H1 (cell line): ENCODE measurements at regions not wholly inside any gene's neighbourhood (a gene's known extent, or its start where the extent isn't known, plus 50 kb on each side); places are given as distances from the start of the nearest gene placed in this dataset.

Source experiments
- CTCF ChIA-PET: fragments of 300-600 bp; sonication (Branson Sonifier 250); formaldehyde crosslinking; loops from one replicate; lab custom pipeline; 2021; ENCODE audit not compliant: partially characterized antibody; lab: Charles Lee
- POLR2A ChIA-PET: fragments of 300-600 bp; sonication (Branson Sonifier 250); formaldehyde crosslinking; loops from one replicate; lab custom pipeline; 2021; ENCODE audit warnings: inconsistent platforms; ENCODE audit not compliant: partially characterized antibody; lab: Charles Lee
- DNase-seq, 2 experiments: peaks; one replicate each; pipeline versions ENCODE4 v3.0.0 to v3.0.0-alpha.2; 2010 to 2022; ENCODE audit warnings: low spot score in 2 of 2, low read depth in 1 of 2, mixed read lengths in 1 of 2
- FAIRE-seq: peaks from 2 replicates; lab custom pipeline; 2011; peaks lifted over from hg19 to GRCh38; lab: Jason Lieb, UNC
- H2AFZ ChIP-seq: 2 replicates; pipeline ENCODE4 v1.8.1; 2012; ENCODE audit warnings: low read length, inconsistent platforms
- H2AK5ac ChIP-seq: 2 replicates; pipeline ENCODE4 v1.6.1; 2013; ENCODE audit warnings: low read depth, low read length
- H2BK120ac ChIP-seq: replicated peaks from 2 replicates; pipeline ENCODE3; 2013; ENCODE audit warnings: low read depth, low read length, inconsistent platforms
- H2BK12ac ChIP-seq: 2 replicates; pipeline ENCODE4 v1.6.1; 2013; ENCODE audit warnings: low read depth, low read length
- H2BK15ac ChIP-seq: 2 replicates; pipeline ENCODE4 v1.6.1; 2013; ENCODE audit warnings: low read length
- H2BK20ac ChIP-seq: 2 replicates; pipeline ENCODE4 v1.6.1; 2013; ENCODE audit warnings: low read length
- H2BK5ac ChIP-seq: 2 replicates; pipeline ENCODE4 v1.6.1; 2013; ENCODE audit warnings: low read depth, low read length
- H3K14ac ChIP-seq: 2 replicates; pipeline ENCODE4 v1.6.1; 2013; ENCODE audit warnings: inconsistent platforms; ENCODE audit not compliant: insufficient read length
- H3K18ac ChIP-seq: 2 replicates; pipeline ENCODE4 v1.6.1; 2013; ENCODE audit warnings: low read length; ENCODE audit errors: extremely low read depth
- H3K23ac ChIP-seq: 2 replicates; pipeline ENCODE4 v1.6.1; 2013; ENCODE audit warnings: inconsistent platforms; ENCODE audit not compliant: insufficient read length
- H3K23me2 ChIP-seq: 2 replicates; pipeline ENCODE4 v1.6.1; 2013; ENCODE audit warnings: low read depth, low read length
- H3K27ac ChIP-seq: 2 replicates; pipeline ENCODE4 v1.6.1; 2011; ENCODE audit warnings: low read depth, low read length, inconsistent platforms
- H3K27me3 ChIP-seq, 4 experiments: replicated peaks in 1 of 4; 1 replicate in 1 of 4; 2 replicates in 3 of 4; pipeline versions ENCODE4 v1.6.1 to v1.8.1; 2011 to 2013; ENCODE audit warnings: low read length in 3 of 4, mild to moderate bottlenecking in 3 of 4, inconsistent platforms in 2 of 4, mixed read lengths in 2 of 4, moderate library complexity in 1 of 4; ENCODE audit not compliant: control insufficient read depth in 3 of 4, insufficient read depth in 3 of 4; ENCODE audit errors: extremely low read depth in 1 of 4
- H3K36me3 ChIP-seq, 4 experiments: 2 replicates each; pipeline versions ENCODE4 v1.6.1 to v1.8.1; 2011 to 2013; ENCODE audit warnings: mild to moderate bottlenecking in 4 of 4, low read length in 3 of 4, moderate library complexity in 2 of 4, control low read depth in 1 of 4, inconsistent platforms in 1 of 4; ENCODE audit not compliant: insufficient read depth in 4 of 4, control insufficient read depth in 2 of 4
- H3K4ac ChIP-seq: replicated peaks from 2 replicates; pipeline ENCODE3; 2013; ENCODE audit warnings: low read length, low read depth, mixed read lengths, inconsistent platforms; ENCODE audit not compliant: insufficient read length
- H3K4me1 ChIP-seq, 4 experiments: replicated peaks in 1 of 4; 1 replicate in 1 of 4; 2 replicates in 3 of 4; pipeline versions ENCODE4 v1.6.1 to v1.8.1; 2011 to 2013; ENCODE audit warnings: low read length in 3 of 4, inconsistent platforms in 2 of 4, mixed read lengths in 1 of 4; ENCODE audit not compliant: insufficient read depth in 4 of 4, control insufficient read depth in 3 of 4
- H3K4me2 ChIP-seq, 2 experiments: 2 replicates each; pipeline versions ENCODE4 v1.6.1 to v1.8.1; 2011 to 2013; ENCODE audit warnings: low read depth in 2 of 2, low read length in 2 of 2, control low read depth in 1 of 2, inconsistent platforms in 1 of 2, mild to moderate bottlenecking in 1 of 2; ENCODE audit not compliant: insufficient read depth in 1 of 2
- H3K4me3 ChIP-seq, 4 experiments: fragments of 200-600, 300-600 bp in 1 of 4; sonication (generic), shearing (Covaris generic), sonication (Bioruptor Twin) in 1 of 4; 2 replicates each; pipeline versions ENCODE4 v1.5.1 to v1.8.1; 2011 to 2016; ENCODE audit warnings: low read length in 4 of 4, low read depth in 3 of 4, control low read depth in 2 of 4, inconsistent platforms in 2 of 4, mild to moderate bottlenecking in 2 of 4, mixed read lengths in 1 of 4, moderate library complexity in 1 of 4; ENCODE audit not compliant: insufficient read depth in 2 of 4; ENCODE audit errors: extremely low read depth in 1 of 4
- H3K56ac ChIP-seq: replicated peaks from 2 replicates; pipeline ENCODE3; 2013; ENCODE audit warnings: low read depth, mild to moderate bottlenecking, mixed read lengths, low read length, inconsistent platforms; ENCODE audit not compliant: insufficient read length
- H3K79me1 ChIP-seq: 2 replicates; pipeline ENCODE4 v1.6.1; 2013; ENCODE audit warnings: low read depth, low read length, control low read depth
- H3K79me2 ChIP-seq, 2 experiments: 2 replicates each; pipeline versions ENCODE4 v1.6.1 to v1.8.1; 2012 to 2013; ENCODE audit warnings: low read length in 2 of 2, mild to moderate bottlenecking in 2 of 2, inconsistent platforms in 1 of 2; ENCODE audit not compliant: insufficient read depth in 2 of 2, control insufficient read depth in 1 of 2
- H3K9ac ChIP-seq, 4 experiments: replicated peaks in 1 of 4; 1 replicate in 1 of 4; 2 replicates in 3 of 4; pipeline versions ENCODE4 v1.6.1 to v1.8.1; 2011 to 2013; ENCODE audit warnings: low read depth in 3 of 4, low read length in 3 of 4, control low read depth in 2 of 4, mild to moderate bottlenecking in 2 of 4, moderate library complexity in 2 of 4, inconsistent platforms in 1 of 4; ENCODE audit errors: extremely low read depth in 1 of 4
- H3K9me3 ChIP-seq, 2 experiments: 2 replicates each; pipeline versions ENCODE4 v1.6.1 to v1.8.1; 2012 to 2013; ENCODE audit warnings: mild to moderate bottlenecking in 2 of 2, moderate library complexity in 2 of 2, control low read depth in 1 of 2, inconsistent platforms in 1 of 2, low read depth in 1 of 2, low read length in 1 of 2, mixed read lengths in 1 of 2; ENCODE audit not compliant: insufficient read depth in 2 of 2
- H4K20me1 ChIP-seq, 2 experiments: replicated peaks in 1 of 2; 2 replicates each; pipeline versions ENCODE3 to v1.8.1; 2011 to 2013; ENCODE audit warnings: inconsistent platforms in 2 of 2, low read length in 2 of 2, mild to moderate bottlenecking in 1 of 2; ENCODE audit not compliant: insufficient read depth in 2 of 2, control insufficient read depth in 1 of 2
- H4K5ac ChIP-seq: 2 replicates; pipeline ENCODE4 v1.6.1; 2013; ENCODE audit warnings: low read length, low read depth, mixed read lengths, inconsistent platforms; ENCODE audit not compliant: insufficient read length
- H4K8ac ChIP-seq: 2 replicates; pipeline ENCODE4 v1.8.0; 2013; ENCODE audit warnings: mild to moderate bottlenecking, moderate library complexity, low read length, inconsistent platforms; ENCODE audit not compliant: insufficient read depth; ENCODE audit errors: extremely low read depth
- H4K91ac ChIP-seq: replicated peaks from 2 replicates; pipeline ENCODE3; 2013; ENCODE audit warnings: low read length, mixed read lengths, inconsistent platforms; ENCODE audit not compliant: insufficient read length
- CBX5 ChIP-seq: fragments of 300-800, 300-1000 bp; sonication (generic); IDR thresholded peaks from 2 replicates; pipeline ENCODE4 v1.7.1; 2016; ENCODE audit warnings: antibody characterized with exemption, low read length, low read depth
- CBX8 ChIP-seq: fragments of 300-800, 300-1000 bp; sonication (generic); IDR thresholded peaks from 2 replicates; pipeline ENCODE4 v1.7.1; 2016; ENCODE audit warnings: low read depth, low read length, borderline replicate concordance
- CEBPB ChIP-seq: IDR thresholded peaks from 2 replicates; pipeline ENCODE4 v1.6.1; 2012; ENCODE audit warnings: low read depth, low read length
- EGR1 ChIP-seq: IDR thresholded peaks from 2 replicates; pipeline ENCODE4 v1.6.1; 2011; ENCODE audit warnings: low read depth, low read length, borderline replicate concordance
- GABPA ChIP-seq: IDR thresholded peaks from 2 replicates; pipeline ENCODE4 v1.6.1; 2011; ENCODE audit warnings: mild to moderate bottlenecking, low read length, moderate library complexity, borderline replicate concordance; ENCODE audit not compliant: insufficient read depth
- JUN ChIP-seq: IDR thresholded peaks from 2 replicates; pipeline ENCODE4 v1.6.1; 2011; ENCODE audit warnings: low read depth, mild to moderate bottlenecking, improper control_type of control experiment, low read length
- KDM4A ChIP-seq: IDR thresholded peaks from one replicate; pipeline ENCODE4 v1.7.1; 2012; ENCODE audit warnings: low read depth, mild to moderate bottlenecking, moderate library complexity, low read length, inconsistent platforms; ENCODE audit not compliant: severe bottlenecking
- MAX ChIP-seq: IDR thresholded peaks from 2 replicates; pipeline ENCODE4 v1.6.1; 2012; ENCODE audit warnings: inconsistent platforms
- NRF1 ChIP-seq: IDR thresholded peaks from 2 replicates; pipeline ENCODE4 v1.6.1; 2011; ENCODE audit warnings: mild to moderate bottlenecking, low read depth, low read length, improper control_type of control experiment
- PHF8 ChIP-seq: fragments of 200-600 bp; sonication (generic); conservative IDR thresholded peaks from 2 replicates; pipeline ENCODE4 v1.7.1; 2012; ENCODE audit warnings: low read depth, mild to moderate bottlenecking, inconsistent platforms, low read length, moderate library complexity
- POU5F1 ChIP-seq: IDR thresholded peaks from 2 replicates; pipeline ENCODE4 v1.6.1; 2011; ENCODE audit warnings: low read depth, mild to moderate bottlenecking, low read length, moderate library complexity
- SAP30 ChIP-seq: fragments of 300-600 bp; sonication (generic); IDR thresholded peaks from 2 replicates; pipeline ENCODE4 v1.7.1; 2012; ENCODE audit warnings: low read length, moderate library complexity, mild to moderate bottlenecking, inconsistent platforms; ENCODE audit not compliant: insufficient read depth, insufficient replicate concordance
- SP1 ChIP-seq: IDR thresholded peaks from 2 replicates; pipeline ENCODE4 v1.6.1; 2011; ENCODE audit warnings: low read depth, low read length
- TBP ChIP-seq: IDR thresholded peaks from 2 replicates; pipeline ENCODE4 v1.6.1; 2011; ENCODE audit warnings: low read depth, low read length, improper control_type of control experiment
- WGBS, 2 experiments: shearing (Covaris generic) in 1 of 2; methylation state at CpG; one replicate each; pipeline versions ENCODE4 v1.1.6 to v1.1.7; 2013 to 2015; ENCODE audit warnings: low lambda C conversion rate in 2 of 2, mixed read lengths in 2 of 2, inconsistent platforms in 1 of 2, low coverage in 1 of 2, missing lambda C conversion rate in 1 of 2; ENCODE audit not compliant: insufficient replicate concordance in 2 of 2, insufficient coverage in 1 of 2, insufficient read length in 1 of 2; ENCODE audit errors: extremely low coverage in 1 of 2, missing lambda C conversion rate in 1 of 2; 5-methylcytosine and 5-hydroxymethylcytosine counted together

GRCh38 chr11:42025121-42025803 lies 565.8 kb upstream of the LRRC4C start:
- Histone ChIP-seq H4K20me1 (no peaks in the 10 kb centered on the region), H3K27me3 (no peaks in the 10 kb centered on the region), H3K14ac (no peak overlapping the region), H3K18ac (no peak overlapping the region), H2BK12ac (no peak overlapping the region), H2BK120ac (no peak overlapping the region), H4K91ac (no peak overlapping the region), H3K23ac (no peak overlapping the region), H3K36me3 (no peaks in the 10 kb centered on the region), H3K4me3 (no peak overlapping the region), H3K9ac (no peak overlapping the region), H2BK5ac (no peak overlapping the region), H2AFZ (no peak overlapping the region), H3K4me2 (no peak overlapping the region), H2BK20ac (no peak overlapping the region), H3K56ac (no peak overlapping the region), H3K27ac (no peak overlapping the region), H3K4ac (no peak overlapping the region), H4K8ac (no peak overlapping the region), H3K79me1 (no peaks in the 10 kb centered on the region), H2BK15ac (no peak overlapping the region), H3K23me2 (no peaks in the 10 kb centered on the region), H2AK5ac (no peak overlapping the region), H4K5ac (no peak overlapping the region), H3K9me3 (0 out of 4 replicates have a peak, but pooled peaks cover 0 to 7% of the 10 kb centered on the region in 2 experiments), H3K4me1 (no peaks in the 10 kb centered on the region), H3K79me2 (no peaks in the 10 kb centered on the region)
- FAIRE-seq, result no peak
- DNase-seq, result no peak
- 95% methylated on average over 4 of the region's 4 CpGs; no CpG with 5 or more reads in 1 of the 2 experiments for WGBS, 2 experiments
- ChIA-PET POLR2A (no interaction called here), CTCF (no interaction called here)
- TF ChIP-seq TBP (no peak), CEBPB (no peak), PHF8 (no peak), SAP30 (no peak), NRF1 (no peak), JUN (no peak), POU5F1 (no peak), KDM4A (no peak), SP1 (no peak), CBX5 (no peak), CBX8 (no peak), MAX (no peak), EGR1 (no peak), GABPA (no peak)
